NB4 (cell line): ENCODE measurements at regions not wholly inside any gene's neighbourhood (a gene's known extent, or its start where the extent isn't known, plus 50 kb on each side); places are given as distances from the start of the nearest gene placed in this dataset.

Experiments
- DNase-seq: peaks from one replicate; pipeline ENCODE4 v3.0.0; 2010; ENCODE audit warnings: low read depth
- H3K4me3 ChIP-seq: one replicate; pipeline ENCODE4 v1.5.1; 2011; ENCODE audit warnings: mild to moderate bottlenecking, low read depth, low read length, moderate library complexity
- CTCF ChIP-seq: IDR thresholded peaks from one replicate; pipeline ENCODE4 v1.5.1; 2012; ENCODE audit warnings: low read depth, low read length
- MYC ChIP-seq: IDR thresholded peaks from 2 replicates; pipeline ENCODE4 v1.6.1; 2011; ENCODE audit warnings: low read depth, low read length
- POLR2A ChIP-seq: IDR thresholded peaks from 2 replicates; pipeline ENCODE4 v1.6.1; 2011; ENCODE audit warnings: mild to moderate bottlenecking; ENCODE audit not compliant: insufficient read length; ENCODE audit errors: extremely low read depth
- TF ChIP-seq, protein P1 (sequence below): IDR thresholded peaks from 2 replicates; pipeline ENCODE4 v1.6.1; 2011; ENCODE audit warnings: low read depth, low read length

- H3K4me3 ChIP-seq: no peak overlapping the region
- no peak for TF ChIP-seq POLR2A
- TF ChIP-seq, protein P1, sequence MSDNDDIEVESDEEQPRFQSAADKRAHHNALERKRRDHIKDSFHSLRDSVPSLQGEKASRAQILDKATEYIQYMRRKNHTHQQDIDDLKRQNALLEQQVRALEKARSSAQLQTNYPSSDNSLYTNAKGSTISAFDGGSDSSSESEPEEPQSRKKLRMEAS: no peak
- TF ChIP-seq CTCF: no peak
- peak; percentile 61 for DNase-seq
Observed at GRCh38 chr6:16973545-16974386, 128.1 kb upstream of the STMND1 start.

GRCh38 chr6:16973051-16973450 lies 128.8 kb upstream of the STMND1 start:
- TF ChIP-seq MYC: no peak
- TF ChIP-seq, protein P1: 0 out of 2 replicates have a peak, but pooled peaks have one; percentile 22
- H3K4me3 ChIP-seq: no peak overlapping the region
- DNase-seq: peak; percentile 49

DNA sequence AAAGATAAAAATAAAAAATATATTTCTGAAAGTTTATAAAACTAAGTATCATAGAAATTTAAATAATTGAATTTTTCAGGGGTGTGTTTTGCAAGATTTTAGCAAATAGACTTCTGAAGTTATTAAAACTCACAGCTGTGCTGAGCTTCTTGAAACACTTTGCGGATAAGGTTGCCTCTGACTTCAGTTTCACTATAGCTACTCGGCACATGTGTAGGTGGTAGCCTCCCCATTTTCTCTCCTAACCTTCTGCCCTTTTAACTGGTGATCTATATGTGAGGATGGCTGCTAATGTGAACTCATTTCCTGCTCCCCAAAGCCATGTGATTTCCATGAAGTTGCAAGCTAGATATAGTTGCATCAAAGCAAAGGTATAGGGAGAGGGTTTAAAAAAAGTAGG lies 129.3 kb upstream of the STMND1 start:
- TF ChIP-seq POLR2A (no peak), MYC (no peak), CTCF (no peak)
- TF ChIP-seq, protein P1: no peak
- H3K4me3 ChIP-seq: no peak overlapping the region
- DNase-seq: no peak

- no peak overlapping the region for H3K4me3 ChIP-seq
- no peak for DNase-seq
- TF ChIP-seq MYC (no peak), POLR2A (no peak), CTCF (no peak)
- TF ChIP-seq, protein P1: no peak
Observed at GRCh38 chr6:16969699-16970655, 131.9 kb upstream of the STMND1 start.

DNA sequence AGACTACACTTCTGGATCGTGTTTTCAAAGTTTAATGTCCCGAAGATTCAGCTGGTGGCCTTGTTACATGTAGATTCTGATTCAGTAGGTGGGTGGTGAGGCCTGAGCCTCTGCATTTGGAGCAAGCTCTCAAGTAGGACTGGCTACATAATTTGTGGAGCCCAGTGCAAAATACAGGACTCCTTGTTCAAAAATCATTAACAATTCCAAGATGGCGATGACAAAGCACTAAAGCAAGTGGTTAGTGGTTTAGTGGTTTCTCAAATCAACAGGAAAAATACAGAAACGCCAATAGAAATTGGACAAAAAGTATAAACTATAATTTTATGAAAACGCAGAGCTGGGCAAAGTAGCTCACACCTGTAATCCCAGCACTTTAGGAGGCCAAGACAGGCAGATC lies 133.7 kb upstream of the STMND1 start:
- no peak overlapping the region for H3K4me3 ChIP-seq

More for the DNA sequence above, 133.7 kb upstream of the STMND1 start:
- no peak for DNase-seq
- no peak for TF ChIP-seq MYC
- TF ChIP-seq, protein P1: no peak
- no peak for TF ChIP-seq CTCF
- no peak for TF ChIP-seq POLR2A
